ENCODE measurements at regions not wholly inside any gene's neighbourhood (a gene's known extent, or its start where the extent isn't known, plus 50 kb on each side); places are given as distances from the start of the nearest gene placed in this dataset.

DNA sequence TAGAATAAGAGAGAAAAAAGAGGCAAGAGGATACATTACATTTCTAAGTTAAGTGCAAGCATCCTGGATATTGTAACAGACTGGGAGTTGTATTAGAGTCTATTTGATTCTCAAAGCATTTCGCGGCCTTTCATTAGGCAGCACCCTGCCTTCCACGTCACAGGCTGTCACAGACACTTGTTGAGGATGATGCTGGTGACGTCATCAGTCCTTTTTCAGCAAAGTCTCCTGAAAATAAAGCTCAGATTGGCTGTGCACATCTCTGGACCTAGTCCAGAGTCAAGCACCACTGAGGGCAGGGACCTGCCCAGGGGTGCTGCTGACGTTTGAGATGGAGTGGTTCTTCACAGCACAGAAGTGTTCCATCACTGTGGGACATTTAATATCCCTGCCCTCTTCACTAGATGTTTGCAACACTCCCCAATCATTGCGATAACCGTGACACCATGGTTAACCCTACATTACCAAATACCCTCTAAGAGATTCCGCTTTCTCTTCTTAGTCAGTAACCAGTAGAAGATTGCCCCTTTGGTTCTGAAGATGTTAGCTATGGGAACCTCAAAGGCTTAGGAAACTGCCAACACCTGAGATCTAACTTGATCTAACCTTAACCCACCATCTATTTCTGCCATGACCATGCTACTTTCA, 72.7 kb upstream of the F3 start:
- Mint-ChIP-seq H3K36me3 (ENCODE audit: low read depth, unreplicated experiment) (no peaks in the 10 kb centered on the region), H3K4me3 (ENCODE audit: unreplicated experiment) (no peak overlapping the region), H3K27me3 (ENCODE audit: low read depth, unreplicated experiment) (no peaks in the 10 kb centered on the region), H3K9me3 (ENCODE audit: unreplicated experiment) (peaks cover 9% of the 10 kb centered on the region), H3K4me1 (ENCODE audit: low read depth, unreplicated experiment) (peaks cover 30% of the 10 kb centered on the region), H3K27ac (ENCODE audit: unreplicated experiment) (no peak overlapping the region)
- FAIRE-seq (no peak), DNase-seq (ENCODE audit: low read depth) (no peak)
- no peaks in the 10 kb centered on the region for H3K27me3 ChIP-seq (ENCODE audit: insufficient read depth, low read length)
- H3K4me2 ChIP-seq (ENCODE audit: low read length), result no peak overlapping the region
- H3K9me3 ChIP-seq (ENCODE audit: insufficient read depth, low read depth, low read length), result no peaks in the 10 kb centered on the region
- no peak overlapping the region for H2AFZ ChIP-seq (ENCODE audit: low read depth, low read length)
- H3K79me2 ChIP-seq (ENCODE audit: insufficient read depth, low read length), result no peaks in the 10 kb centered on the region
- H3K4me1 ChIP-seq (ENCODE audit: insufficient read depth, low read length), result peaks cover 19% of the 10 kb centered on the region
- H4K20me1 ChIP-seq (ENCODE audit: insufficient read depth, low read length), result no peaks in the 10 kb centered on the region
- H3K9ac ChIP-seq (ENCODE audit: low read length), result no peak overlapping the region
- TF ChIP-seq EZH2 (IDR thresholded peaks at IDR 0.05; ENCODE audit: insufficient read depth, low read length), result no peak
- TF ChIP-seq, protein P1, sequence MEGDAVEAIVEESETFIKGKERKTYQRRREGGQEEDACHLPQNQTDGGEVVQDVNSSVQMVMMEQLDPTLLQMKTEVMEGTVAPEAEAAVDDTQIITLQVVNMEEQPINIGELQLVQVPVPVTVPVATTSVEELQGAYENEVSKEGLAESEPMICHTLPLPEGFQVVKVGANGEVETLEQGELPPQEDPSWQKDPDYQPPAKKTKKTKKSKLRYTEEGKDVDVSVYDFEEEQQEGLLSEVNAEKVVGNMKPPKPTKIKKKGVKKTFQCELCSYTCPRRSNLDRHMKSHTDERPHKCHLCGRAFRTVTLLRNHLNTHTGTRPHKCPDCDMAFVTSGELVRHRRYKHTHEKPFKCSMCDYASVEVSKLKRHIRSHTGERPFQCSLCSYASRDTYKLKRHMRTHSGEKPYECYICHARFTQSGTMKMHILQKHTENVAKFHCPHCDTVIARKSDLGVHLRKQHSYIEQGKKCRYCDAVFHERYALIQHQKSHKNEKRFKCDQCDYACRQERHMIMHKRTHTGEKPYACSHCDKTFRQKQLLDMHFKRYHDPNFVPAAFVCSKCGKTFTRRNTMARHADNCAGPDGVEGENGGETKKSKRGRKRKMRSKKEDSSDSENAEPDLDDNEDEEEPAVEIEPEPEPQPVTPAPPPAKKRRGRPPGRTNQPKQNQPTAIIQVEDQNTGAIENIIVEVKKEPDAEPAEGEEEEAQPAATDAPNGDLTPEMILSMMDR (IDR thresholded peaks at IDR 0.05; ENCODE audit: insufficient read depth, low read depth, low read length), result no peak
- no peak overlapping the region for H3K4me3 ChIP-seq (ENCODE audit: insufficient read depth, low read depth, low read length)
- H3K27ac ChIP-seq (ENCODE audit: low read depth, low read length), result no peak overlapping the region
- H3K36me3 ChIP-seq (ENCODE audit: insufficient read depth, low read length), result no peaks in the 10 kb centered on the region

DNA sequence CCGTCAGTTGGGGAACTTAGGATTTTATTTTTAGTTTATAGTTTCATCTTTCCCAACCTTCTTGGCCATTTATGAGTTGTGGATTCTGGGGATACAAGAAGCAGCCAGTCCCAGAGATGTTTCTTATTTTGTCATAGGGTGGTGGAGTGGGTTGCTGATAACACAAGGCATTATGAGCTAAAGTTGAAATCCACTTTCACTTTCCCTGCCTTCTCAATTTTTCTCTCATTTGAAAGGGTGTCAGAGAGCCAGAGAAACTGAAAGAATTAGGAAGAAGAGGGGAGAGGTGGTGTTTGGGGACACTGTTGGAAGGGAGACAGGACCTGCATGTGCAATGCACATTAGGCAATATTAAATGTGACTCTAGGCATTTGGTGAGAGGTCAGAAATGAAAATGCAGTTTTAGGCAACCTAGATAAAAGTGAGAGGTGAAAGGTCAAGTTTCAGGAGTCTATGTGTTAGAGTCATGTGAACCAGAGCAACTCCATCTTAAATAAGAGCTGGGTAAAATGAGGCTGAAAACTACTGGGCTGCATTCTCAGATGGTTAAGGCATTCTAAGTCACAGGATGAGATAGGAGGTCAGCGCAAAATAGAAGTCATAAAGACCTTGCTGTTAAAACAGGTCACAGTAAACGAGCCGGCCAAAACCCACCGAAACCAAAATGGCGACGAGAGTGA, 71.1 kb upstream of the F3 start:
- no peaks in the 10 kb centered on the region for H3K9me3 ChIP-seq (ENCODE audit: insufficient read depth, low read depth, low read length)
- H3K36me3 Mint-ChIP-seq (ENCODE audit: low read depth, unreplicated experiment), result peaks cover 1% of the 10 kb centered on the region
- DNase-seq (ENCODE audit: low read depth), result no peak
- H3K27ac Mint-ChIP-seq (ENCODE audit: unreplicated experiment), result peak overlapping the region; percentile 8
- H3K4me1 ChIP-seq (ENCODE audit: insufficient read depth, low read length), result peaks cover 24% of the 10 kb centered on the region
- H3K9ac ChIP-seq (ENCODE audit: low read length), result no peak overlapping the region
- H2AFZ ChIP-seq (ENCODE audit: low read depth, low read length), result no peak overlapping the region
- peaks cover 34% of the 10 kb centered on the region for H3K4me1 Mint-ChIP-seq (ENCODE audit: low read depth, unreplicated experiment)
- H3K27ac ChIP-seq (ENCODE audit: low read depth, low read length), result no peak overlapping the region
- FAIRE-seq, result no peak
- no peaks in the 10 kb centered on the region for H3K27me3 Mint-ChIP-seq (ENCODE audit: low read depth, unreplicated experiment)
- H3K4me3 ChIP-seq (ENCODE audit: insufficient read depth, low read depth, low read length), result no peak overlapping the region
- no peak overlapping the region for H3K4me3 Mint-ChIP-seq (ENCODE audit: unreplicated experiment)
- no peak for TF ChIP-seq EZH2 (IDR thresholded peaks at IDR 0.05; ENCODE audit: insufficient read depth, low read length)
- TF ChIP-seq, protein P1 (IDR thresholded peaks at IDR 0.05; ENCODE audit: insufficient read depth, low read depth, low read length), result no peak
- no peaks in the 10 kb centered on the region for H3K27me3 ChIP-seq (ENCODE audit: insufficient read depth, low read length)
- no peaks in the 10 kb centered on the region for H3K9me3 Mint-ChIP-seq (ENCODE audit: unreplicated experiment)
- H3K36me3 ChIP-seq (ENCODE audit: insufficient read depth, low read length), result no peaks in the 10 kb centered on the region
- H3K79me2 ChIP-seq (ENCODE audit: insufficient read depth, low read length), result no peaks in the 10 kb centered on the region
- no peak overlapping the region for H3K4me2 ChIP-seq (ENCODE audit: low read length)
- no peaks in the 10 kb centered on the region for H4K20me1 ChIP-seq (ENCODE audit: insufficient read depth, low read length)
